HG03565 (cell line): ENCODE measurements at regions not wholly inside any gene's neighbourhood (a gene's known extent, or its start where the extent isn't known, plus 50 kb on each side); places are given as distances from the start of the nearest gene placed in this dataset.

Source experiments
- ATAC-seq: cut with Tn5 transposase; IDR thresholded peaks from one replicate; pipeline ENCODE4 v1.9.1; 2021; ENCODE audit warnings: mild to moderate bottlenecking, moderate library complexity; ENCODE audit not compliant: unreplicated experiment

GRCh38 chr5:74268297-74268696, 372.2 kb downstream of the ENC1 start:
- ATAC-seq: no peak

GRCh38 chr5:74266836-74267235, 373.7 kb downstream of the ENC1 start:
- ATAC-seq: no peak

- ATAC-seq: no peak
These were observed 374.4 kb downstream of the ENC1 start for GRCh38 chr5:74266132-74266531.

- ATAC-seq: no peak
These were observed 377.9 kb downstream of the ENC1 start for GRCh38 chr5:74262544-74263207.

GRCh38 chr5:74261866-74262265, 378.7 kb downstream of the ENC1 start:
- no peak for ATAC-seq

GRCh38 chr5:74261421-74261820, 379.1 kb downstream of the ENC1 start:
- no peak for ATAC-seq

GRCh38 chr5:74259572-74259971, 381.0 kb downstream of the ENC1 start:
- ATAC-seq: no peak

GRCh38 chr5:74258314-74258665, 382.2 kb downstream of the ENC1 start:
- ATAC-seq: no peak

- no peak for ATAC-seq
These were observed 382.7 kb downstream of the ENC1 start for GRCh38 chr5:74257645-74258313.

GRCh38 chr5:74257060-74257527, 383.4 kb downstream of the ENC1 start:
- ATAC-seq: no peak

GRCh38 chr5:74255692-74256392, 384.7 kb downstream of the ENC1 start:
- no peak for ATAC-seq

GRCh38 chr5:74254257-74254656, 386.3 kb downstream of the ENC1 start:
- ATAC-seq: no peak

GRCh38 chr5:74252044-74252443, 388.5 kb downstream of the ENC1 start:
- ATAC-seq: no peak

GRCh38 chr5:74251141-74252035, 389.1 kb downstream of the ENC1 start:
- ATAC-seq: no peak

GRCh38 chr5:74250304-74251102, 390.0 kb downstream of the ENC1 start:
- no peak for ATAC-seq

- ATAC-seq: no peak
These were observed 392.0 kb downstream of the ENC1 start for GRCh38 chr5:74248576-74248975.

- no peak for ATAC-seq
These were observed 396.1 kb downstream of the ENC1 start for GRCh38 chr5:74244406-74244805.

GRCh38 chr5:74243634-74244033, 396.9 kb downstream of the ENC1 start:
- no peak for ATAC-seq

GRCh38 chr5:74242516-74242915, 398.0 kb downstream of the ENC1 start:
- no peak for ATAC-seq

GRCh38 chr5:74241751-74242140, 398.8 kb downstream of the ENC1 start:
- no peak for ATAC-seq
